GM12874 (cell line): ENCODE measurements at regions not wholly inside any gene's neighbourhood (a gene's known extent, or its start where the extent isn't known, plus 50 kb on each side); places are given as distances from the start of the nearest gene placed in this dataset.

ENCODE experiments used
- CTCF ChIP-seq: IDR thresholded peaks from 2 replicates; pipeline ENCODE4 v1.5.1; 2011; ENCODE audit warnings: low read depth, mild to moderate bottlenecking, control low read depth, low read length, moderate library complexity; ENCODE audit not compliant: insufficient read depth

GRCh38 chr2:134190062-134190806 lies 63.6 kb upstream of the MGAT5 start:
- no peak for TF ChIP-seq CTCF

- no peak for TF ChIP-seq CTCF
Observed at GRCh38 chr2:134190807-134191203, 63.1 kb upstream of the MGAT5 start.

GRCh38 chr2:134191835-134192234 lies 62.0 kb upstream of the MGAT5 start:
- no peak for TF ChIP-seq CTCF

GRCh38 chr2:134193006-134193405 lies 60.9 kb upstream of the MGAT5 start:
- no peak for TF ChIP-seq CTCF

GRCh38 chr2:134194519-134194918 lies 59.4 kb upstream of the MGAT5 start:
- TF ChIP-seq CTCF = no peak

- no peak for TF ChIP-seq CTCF
Observed at GRCh38 chr2:134195341-134195740, 58.5 kb upstream of the MGAT5 start.

GRCh38 chr2:134197445-134197844 lies 56.4 kb upstream of the MGAT5 start:
- TF ChIP-seq CTCF = no peak
